HFFc6 (cell line): ENCODE measurements at regions not wholly inside any gene's neighbourhood (a gene's known extent, or its start where the extent isn't known, plus 50 kb on each side); places are given as distances from the start of the nearest gene placed in this dataset.

ENCODE experiments used
- DNase-seq: peaks from one replicate; pipeline ENCODE4 v3.0.0-alpha.2; 2018
- H3K27ac Mint-ChIP-seq: 2 replicates; pipeline ENCODE4 v1.8.0; 2020; ENCODE audit warnings: mild to moderate bottlenecking, mixed read lengths
- H3K27me3 Mint-ChIP-seq: 2 replicates; pipeline ENCODE4 v1.8.0; 2021; ENCODE audit warnings: mild to moderate bottlenecking, moderate library complexity, mixed read lengths; ENCODE audit not compliant: insufficient read depth
- H3K36me3 Mint-ChIP-seq: 2 replicates; pipeline ENCODE4 v1.8.0; 2021; ENCODE audit warnings: low read depth, mixed read lengths
- H3K4me1 Mint-ChIP-seq: 2 replicates; pipeline ENCODE4 v1.8.0; 2020; ENCODE audit warnings: low read depth, mixed read lengths
- H3K4me3 Mint-ChIP-seq: 2 replicates; pipeline ENCODE4 v1.8.0; 2020; ENCODE audit warnings: mild to moderate bottlenecking, moderate library complexity, mixed read lengths
- H3K9me3 Mint-ChIP-seq: 2 replicates; pipeline ENCODE4 v1.8.0; 2020; ENCODE audit warnings: mild to moderate bottlenecking, mixed read lengths
- TF ChIP-seq, protein P1 (sequence below): fragments of 200-600 bp; sonication (generic); IDR thresholded peaks from 2 replicates; pipeline ENCODE4 v1.5.0; 2021; ENCODE audit warnings: antibody characterized with exemption, mild to moderate bottlenecking

DNA sequence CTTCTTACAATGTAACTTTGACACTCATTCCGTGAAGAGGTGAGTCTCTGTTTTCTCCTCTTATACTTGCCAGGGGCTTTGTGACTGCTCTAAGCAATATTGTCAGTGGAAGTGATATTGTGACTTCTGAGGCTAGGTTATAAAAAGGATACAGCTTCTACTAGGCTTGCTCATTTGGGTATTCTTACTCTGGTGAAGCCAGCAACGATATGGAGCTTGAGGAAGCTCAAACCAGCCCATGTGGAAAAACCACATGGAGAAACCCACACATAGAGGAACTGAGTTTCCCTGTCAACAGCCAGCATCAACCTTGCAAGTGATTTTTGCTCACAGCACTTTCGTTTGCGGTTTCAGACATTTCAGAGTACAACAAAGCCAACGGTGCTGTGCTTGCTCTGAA lies 149.6 kb upstream of the SEMA3E start:
- Mint-ChIP-seq H3K9me3 (peaks cover 8% of the 10 kb centered on the region), H3K4me1 (no peaks in the 10 kb centered on the region), H3K4me3 (no peak overlapping the region), H3K27ac (no peak overlapping the region), H3K27me3 (peaks cover 3% of the 10 kb centered on the region; the same call in 1 of the 2 replicates), H3K36me3 (no peaks in the 10 kb centered on the region)
- TF ChIP-seq, protein P1, sequence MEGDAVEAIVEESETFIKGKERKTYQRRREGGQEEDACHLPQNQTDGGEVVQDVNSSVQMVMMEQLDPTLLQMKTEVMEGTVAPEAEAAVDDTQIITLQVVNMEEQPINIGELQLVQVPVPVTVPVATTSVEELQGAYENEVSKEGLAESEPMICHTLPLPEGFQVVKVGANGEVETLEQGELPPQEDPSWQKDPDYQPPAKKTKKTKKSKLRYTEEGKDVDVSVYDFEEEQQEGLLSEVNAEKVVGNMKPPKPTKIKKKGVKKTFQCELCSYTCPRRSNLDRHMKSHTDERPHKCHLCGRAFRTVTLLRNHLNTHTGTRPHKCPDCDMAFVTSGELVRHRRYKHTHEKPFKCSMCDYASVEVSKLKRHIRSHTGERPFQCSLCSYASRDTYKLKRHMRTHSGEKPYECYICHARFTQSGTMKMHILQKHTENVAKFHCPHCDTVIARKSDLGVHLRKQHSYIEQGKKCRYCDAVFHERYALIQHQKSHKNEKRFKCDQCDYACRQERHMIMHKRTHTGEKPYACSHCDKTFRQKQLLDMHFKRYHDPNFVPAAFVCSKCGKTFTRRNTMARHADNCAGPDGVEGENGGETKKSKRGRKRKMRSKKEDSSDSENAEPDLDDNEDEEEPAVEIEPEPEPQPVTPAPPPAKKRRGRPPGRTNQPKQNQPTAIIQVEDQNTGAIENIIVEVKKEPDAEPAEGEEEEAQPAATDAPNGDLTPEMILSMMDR = no peak
- no peak for DNase-seq

DNA sequence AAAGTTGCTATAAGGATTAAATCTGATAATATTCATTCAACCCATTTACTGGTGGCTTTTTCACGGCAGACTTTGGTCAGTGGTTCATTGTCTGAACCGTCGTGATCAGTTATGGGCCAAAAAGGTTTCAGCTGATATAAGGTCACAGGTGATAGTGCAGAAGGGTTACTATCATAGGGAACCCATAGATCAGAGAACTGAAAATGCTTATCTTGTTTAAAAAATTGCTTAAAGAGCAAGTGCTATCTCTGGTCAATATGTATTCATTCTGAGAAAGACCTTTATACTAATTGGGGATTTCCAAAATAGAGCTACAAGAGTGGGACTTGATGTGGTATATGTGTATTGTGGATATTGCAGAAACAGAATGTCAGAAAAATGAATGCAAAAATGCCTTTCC lies 147.8 kb upstream of the SEMA3E start:
- H3K27ac Mint-ChIP-seq = no peak overlapping the region
- H3K36me3 Mint-ChIP-seq = no peaks in the 10 kb centered on the region
- H3K9me3 Mint-ChIP-seq = peaks cover 3% of the 10 kb centered on the region
- H3K4me1 Mint-ChIP-seq = no peaks in the 10 kb centered on the region
- peaks cover 4% of the 10 kb centered on the region; the same call in 1 of the 2 replicates for H3K27me3 Mint-ChIP-seq
- TF ChIP-seq, protein P1 = no peak
- no peak for DNase-seq
- H3K4me3 Mint-ChIP-seq = no peak overlapping the region

GRCh38 chr7:83794829-83795228 lies 145.9 kb upstream of the SEMA3E start:
- Mint-ChIP-seq H3K27ac (no peak overlapping the region), H3K4me1 (no peaks in the 10 kb centered on the region), H3K36me3 (no peaks in the 10 kb centered on the region), H3K4me3 (no peak overlapping the region), H3K27me3 (peaks cover 4% of the 10 kb centered on the region; the same call in 1 of the 2 replicates), H3K9me3 (no peaks in the 10 kb centered on the region; the same call in 1 of the 2 replicates)
- TF ChIP-seq, protein P1 = no peak
- no peak for DNase-seq

DNA sequence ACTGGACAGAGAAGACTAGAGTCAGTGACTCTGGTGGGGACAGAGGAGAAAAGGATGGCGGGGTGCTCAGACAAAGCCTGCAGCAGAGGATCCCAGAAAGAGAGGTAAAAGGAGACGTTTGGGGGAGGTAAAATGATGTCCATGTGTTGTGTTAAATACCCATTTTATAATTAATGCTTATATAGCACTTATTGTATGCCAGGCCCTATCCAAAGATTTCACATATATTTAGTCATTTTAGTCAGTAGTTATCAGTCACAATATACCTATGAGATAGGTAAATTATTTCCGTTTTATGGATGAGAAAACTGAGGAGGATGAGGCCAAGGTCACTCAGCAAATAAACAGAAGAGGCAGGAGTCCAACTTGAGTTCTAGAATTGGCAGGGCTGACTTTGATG lies 144.6 kb upstream of the SEMA3E start:
- Mint-ChIP-seq H3K27me3 (peaks cover 4% of the 10 kb centered on the region; the same call in 1 of the 2 replicates), H3K9me3 (no peaks in the 10 kb centered on the region; the same call in 1 of the 2 replicates), H3K4me3 (no peak overlapping the region), H3K4me1 (no peaks in the 10 kb centered on the region), H3K27ac (no peak overlapping the region), H3K36me3 (no peaks in the 10 kb centered on the region)
- TF ChIP-seq, protein P1 = no peak
- DNase-seq = no peak

DNA sequence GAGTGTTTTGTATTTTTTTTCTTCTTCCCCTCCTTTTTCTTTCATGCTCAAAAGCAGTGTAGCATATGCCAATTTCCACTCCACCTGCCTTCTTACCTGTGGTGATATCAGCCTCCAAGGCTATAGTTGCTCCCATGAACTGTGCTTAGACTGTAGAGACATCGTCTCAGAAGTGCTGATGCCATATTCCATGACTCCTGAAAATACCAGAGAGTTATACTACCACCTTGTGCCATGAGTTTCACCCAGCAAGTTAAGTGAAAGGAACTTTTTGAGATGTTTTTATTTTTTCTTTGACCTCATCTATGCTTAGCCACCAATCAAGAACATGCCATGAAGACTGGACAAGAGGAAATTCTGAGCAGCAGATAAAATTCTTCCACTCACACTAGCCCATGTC lies 142.8 kb upstream of the SEMA3E start:
- TF ChIP-seq, protein P1 = no peak
- DNase-seq = no peak
- no peaks in the 10 kb centered on the region for H3K4me1 Mint-ChIP-seq
- H3K27me3 Mint-ChIP-seq = peaks cover 4% of the 10 kb centered on the region; the same call in 1 of the 2 replicates
- no peaks in the 10 kb centered on the region for H3K36me3 Mint-ChIP-seq
- peaks cover 5% of the 10 kb centered on the region for H3K9me3 Mint-ChIP-seq
- H3K27ac Mint-ChIP-seq = no peak overlapping the region
- H3K4me3 Mint-ChIP-seq = no peak overlapping the region

GRCh38 chr7:83786858-83787257 lies 137.9 kb upstream of the SEMA3E start:
- Mint-ChIP-seq H3K9me3 (peaks cover 5% of the 10 kb centered on the region), H3K4me1 (no peaks in the 10 kb centered on the region), H3K36me3 (no peaks in the 10 kb centered on the region), H3K27me3 (no peaks in the 10 kb centered on the region), H3K27ac (no peak overlapping the region), H3K4me3 (no peak overlapping the region)
- TF ChIP-seq, protein P1 = no peak
- DNase-seq = no peak
